DOHH2 (cell line): ENCODE measurements at regions not wholly inside any gene's neighbourhood (a gene's known extent, or its start where the extent isn't known, plus 50 kb on each side); places are given as distances from the start of the nearest gene placed in this dataset.

Experiments
- EZH2phosphoT487 ChIP-seq: fragments of 200-600 bp; sonication (generic); IDR thresholded peaks from 2 replicates; pipeline ENCODE4 v1.6.1; 2017; ENCODE audit warnings: borderline replicate concordance, mild to moderate bottlenecking, antibody characterized with exemption, low read length, moderate library complexity, mixed read lengths
- TF ChIP-seq, protein P1 (sequence below): fragments of 200-600 bp; sonication (generic); IDR thresholded peaks from one replicate; pipeline ENCODE4 v1.5.1; 2014; ENCODE audit warnings: antibody characterized with exemption, mild to moderate bottlenecking, low read depth, low read length; ENCODE audit not compliant: poor library complexity, severe bottlenecking

DNA sequence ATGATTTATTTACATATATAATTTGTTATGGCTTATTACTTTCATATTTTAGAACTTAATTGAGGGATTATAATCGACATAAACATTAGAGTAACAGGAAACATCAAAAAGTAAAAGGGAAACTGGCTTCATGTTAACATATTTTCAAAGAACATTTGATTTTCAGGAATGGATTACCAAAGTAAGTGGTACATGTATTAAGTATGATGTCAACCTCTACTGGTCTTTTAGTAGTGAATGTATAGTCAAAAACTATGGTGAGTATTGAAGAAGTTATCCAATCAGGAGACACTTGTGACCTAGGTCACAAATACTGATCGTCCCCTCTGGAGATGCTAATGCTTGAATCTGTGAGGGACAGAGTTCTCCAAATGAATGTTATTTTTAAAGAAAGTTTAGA is 768.9 kb upstream of the ADGRL4 start:
- TF ChIP-seq, protein P1, sequence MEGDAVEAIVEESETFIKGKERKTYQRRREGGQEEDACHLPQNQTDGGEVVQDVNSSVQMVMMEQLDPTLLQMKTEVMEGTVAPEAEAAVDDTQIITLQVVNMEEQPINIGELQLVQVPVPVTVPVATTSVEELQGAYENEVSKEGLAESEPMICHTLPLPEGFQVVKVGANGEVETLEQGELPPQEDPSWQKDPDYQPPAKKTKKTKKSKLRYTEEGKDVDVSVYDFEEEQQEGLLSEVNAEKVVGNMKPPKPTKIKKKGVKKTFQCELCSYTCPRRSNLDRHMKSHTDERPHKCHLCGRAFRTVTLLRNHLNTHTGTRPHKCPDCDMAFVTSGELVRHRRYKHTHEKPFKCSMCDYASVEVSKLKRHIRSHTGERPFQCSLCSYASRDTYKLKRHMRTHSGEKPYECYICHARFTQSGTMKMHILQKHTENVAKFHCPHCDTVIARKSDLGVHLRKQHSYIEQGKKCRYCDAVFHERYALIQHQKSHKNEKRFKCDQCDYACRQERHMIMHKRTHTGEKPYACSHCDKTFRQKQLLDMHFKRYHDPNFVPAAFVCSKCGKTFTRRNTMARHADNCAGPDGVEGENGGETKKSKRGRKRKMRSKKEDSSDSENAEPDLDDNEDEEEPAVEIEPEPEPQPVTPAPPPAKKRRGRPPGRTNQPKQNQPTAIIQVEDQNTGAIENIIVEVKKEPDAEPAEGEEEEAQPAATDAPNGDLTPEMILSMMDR, result no peak
- no peak for TF ChIP-seq EZH2phosphoT487
